ENCODE measurements at regions not wholly inside any gene's neighbourhood (a gene's known extent, or its start where the extent isn't known, plus 50 kb on each side); places are given as distances from the start of the nearest gene placed in this dataset.

DNA sequence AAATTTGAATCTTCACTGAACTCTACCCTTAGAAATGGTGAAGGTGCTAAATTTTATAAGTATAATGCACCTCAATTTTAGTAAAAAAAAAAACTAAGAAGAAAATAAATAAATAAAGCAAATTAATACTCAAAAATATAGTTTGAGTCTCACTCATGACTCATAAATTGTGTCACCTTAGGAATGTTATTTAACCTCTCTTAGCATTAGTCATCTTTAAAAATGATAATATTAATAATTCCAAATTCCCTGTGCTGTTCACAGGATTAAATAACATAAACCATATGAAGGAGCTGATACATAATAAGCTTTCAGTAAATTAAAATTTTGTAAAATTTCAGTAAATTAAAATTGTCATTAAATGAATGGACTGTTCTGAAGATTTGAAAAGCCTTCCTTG is 339.8 kb upstream of the RGMB start:
- H2AFZ ChIP-seq (ENCODE audit: insufficient read depth, low read depth, low read length, poor library complexity, severe bottlenecking), result no peak overlapping the region
- H3K27me3 Mint-ChIP-seq (ENCODE audit: low read depth in 3 of 3), result no peaks in the 10 kb centered on the region
- peaks cover 0 to 17% of the 10 kb centered on the region in 2 donors for H3K9me3 ChIP-seq (replicated peaks in 1 of 2; ENCODE audit: control insufficient read depth in 1 of 2, insufficient read depth in 1 of 2, low read length in 2 of 2)
- no peak overlapping the region for H3K4me2 ChIP-seq (replicated peaks; ENCODE audit: extremely low read depth, low read length, poor library complexity, severe bottlenecking)
- DNase-seq, result no peak
- intact Hi-C loops (cut with micrococcal nuclease), result no loop called here
- no peak overlapping the region for H3K27ac Mint-ChIP-seq
- TF ChIP-seq, protein P1, sequence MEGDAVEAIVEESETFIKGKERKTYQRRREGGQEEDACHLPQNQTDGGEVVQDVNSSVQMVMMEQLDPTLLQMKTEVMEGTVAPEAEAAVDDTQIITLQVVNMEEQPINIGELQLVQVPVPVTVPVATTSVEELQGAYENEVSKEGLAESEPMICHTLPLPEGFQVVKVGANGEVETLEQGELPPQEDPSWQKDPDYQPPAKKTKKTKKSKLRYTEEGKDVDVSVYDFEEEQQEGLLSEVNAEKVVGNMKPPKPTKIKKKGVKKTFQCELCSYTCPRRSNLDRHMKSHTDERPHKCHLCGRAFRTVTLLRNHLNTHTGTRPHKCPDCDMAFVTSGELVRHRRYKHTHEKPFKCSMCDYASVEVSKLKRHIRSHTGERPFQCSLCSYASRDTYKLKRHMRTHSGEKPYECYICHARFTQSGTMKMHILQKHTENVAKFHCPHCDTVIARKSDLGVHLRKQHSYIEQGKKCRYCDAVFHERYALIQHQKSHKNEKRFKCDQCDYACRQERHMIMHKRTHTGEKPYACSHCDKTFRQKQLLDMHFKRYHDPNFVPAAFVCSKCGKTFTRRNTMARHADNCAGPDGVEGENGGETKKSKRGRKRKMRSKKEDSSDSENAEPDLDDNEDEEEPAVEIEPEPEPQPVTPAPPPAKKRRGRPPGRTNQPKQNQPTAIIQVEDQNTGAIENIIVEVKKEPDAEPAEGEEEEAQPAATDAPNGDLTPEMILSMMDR (IDR thresholded peaks at IDR 0.05), result no peak
- H3K4me3 ChIP-seq (replicated peaks in 1 of 3; ENCODE audit: low read depth in 2 of 3, low read length in 3 of 3), result no peak overlapping the region
- H3K79me2 ChIP-seq (ENCODE audit: insufficient read depth, low read length), result no peaks in the 10 kb centered on the region
- H3K4me1 ChIP-seq (ENCODE audit: control insufficient read depth in 1 of 2, insufficient read depth in 2 of 2, low read length in 2 of 2), result no peaks in the 10 kb centered on the region
- no peaks in the 10 kb centered on the region for H3K4me1 Mint-ChIP-seq
- no peak overlapping the region for H3K9ac ChIP-seq (ENCODE audit: insufficient read depth, low read length, poor library complexity, severe bottlenecking)
- peaks cover 0 to 5% (median 0%) of the 10 kb centered on the region in 7 donors for H3K9me3 Mint-ChIP-seq
- H4K20me1 ChIP-seq (ENCODE audit: insufficient read depth, low read length), result no peaks in the 10 kb centered on the region
- H3K36me3 Mint-ChIP-seq, result no peaks in the 10 kb centered on the region
- no peak overlapping the region for H3K4me3 Mint-ChIP-seq
- H3K36me3 ChIP-seq (replicated peaks in 1 of 2; ENCODE audit: control insufficient read depth in 1 of 2, insufficient read depth in 2 of 2, low read length in 2 of 2), result no peaks in the 10 kb centered on the region
- H3K27me3 ChIP-seq (ENCODE audit: control insufficient read depth in 2 of 2, insufficient read depth in 2 of 2, low read length in 2 of 2), result no peaks in the 10 kb centered on the region
- H3K27ac ChIP-seq (ENCODE audit: low read depth in 1 of 2, low read length in 2 of 2), result no peak overlapping the region

DNA sequence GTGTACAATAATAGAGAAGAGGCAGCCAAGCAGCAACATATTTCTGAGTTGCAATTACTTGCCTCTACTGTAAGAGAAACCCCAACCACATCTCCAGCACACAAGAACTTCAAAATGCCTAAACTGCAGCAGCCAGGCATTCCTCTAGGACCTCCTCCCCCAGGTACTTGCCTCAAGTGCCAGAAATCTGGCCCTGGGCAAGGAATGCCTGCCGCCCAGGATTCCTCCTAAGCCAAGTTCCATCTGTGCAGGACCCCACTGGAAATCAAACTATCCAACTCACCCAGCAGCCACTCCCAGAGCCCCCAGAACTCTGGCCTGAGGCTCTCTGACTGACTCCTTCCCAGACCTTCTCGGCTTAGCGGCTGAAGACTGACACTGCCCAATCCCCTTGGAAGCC is 336.8 kb upstream of the RGMB start:
- Histone ChIP-seq H3K9ac (ENCODE audit: insufficient read depth, low read length, poor library complexity, severe bottlenecking) (no peak overlapping the region), H3K27me3 (ENCODE audit: control insufficient read depth in 2 of 2, insufficient read depth in 2 of 2, low read length in 2 of 2) (no peaks in the 10 kb centered on the region), H3K36me3 (replicated peaks in 1 of 2; ENCODE audit: control insufficient read depth in 1 of 2, insufficient read depth in 2 of 2, low read length in 2 of 2) (no peaks in the 10 kb centered on the region), H3K79me2 (ENCODE audit: insufficient read depth, low read length) (no peaks in the 10 kb centered on the region), H3K4me3 (replicated peaks in 1 of 3; ENCODE audit: low read depth in 2 of 3, low read length in 3 of 3) (no peak overlapping the region), H3K4me1 (ENCODE audit: control insufficient read depth in 1 of 2, insufficient read depth in 2 of 2, low read length in 2 of 2) (no peaks in the 10 kb centered on the region), H2AFZ (ENCODE audit: insufficient read depth, low read depth, low read length, poor library complexity, severe bottlenecking) (no peak overlapping the region), H3K27ac (ENCODE audit: low read depth in 1 of 2, low read length in 2 of 2) (no peak overlapping the region), H3K4me2 (replicated peaks; ENCODE audit: extremely low read depth, low read length, poor library complexity, severe bottlenecking) (no peak overlapping the region), H4K20me1 (ENCODE audit: insufficient read depth, low read length) (no peaks in the 10 kb centered on the region), H3K9me3 (replicated peaks in 1 of 2; ENCODE audit: control insufficient read depth in 1 of 2, insufficient read depth in 1 of 2, low read length in 2 of 2) (peaks cover 21 to 33% of the 10 kb centered on the region in 2 donors)
- Mint-ChIP-seq H3K9me3 (peaks cover 0 to 12% (median 8%) of the 10 kb centered on the region in 7 donors), H3K27me3 (ENCODE audit: low read depth in 3 of 3) (no peaks in the 10 kb centered on the region), H3K27ac (no peak overlapping the region), H3K36me3 (no peaks in the 10 kb centered on the region), H3K4me3 (no peak overlapping the region), H3K4me1 (no peaks in the 10 kb centered on the region)
- no peak for DNase-seq
- intact Hi-C loops (cut with micrococcal nuclease), result no loop called here
- WGBS (ENCODE audit: insufficient coverage), result 93% methylated on average over 3 of the region's 3 CpGs
- TF ChIP-seq, protein P1 (IDR thresholded peaks at IDR 0.05), result no peak
